B cell (primary cell): ENCODE measurements at regions not wholly inside any gene's neighbourhood (a gene's known extent, or its start where the extent isn't known, plus 50 kb on each side); places are given as distances from the start of the nearest gene placed in this dataset.

ENCODE experiments used
- ATAC-seq: fragments of 200-7000 bp; cut with Tn5 transposase; one replicate; pipeline ENCODE4 v1.10.0; 2021; ENCODE audit warnings: low read depth, mild to moderate bottlenecking, moderate number of reproducible peaks, moderate library complexity
- CTCF ChIA-PET: fragments of 350-600 bp; sonication (Branson Sonifier 250); formaldehyde crosslinking; loops from one replicate; lab custom pipeline; 2021; ENCODE audit warnings: antibody characterized with exemption, inconsistent platforms; lab: Charles Lee
- POLR2A ChIA-PET: fragments of 350-600 bp; sonication (Branson Sonifier 250); formaldehyde crosslinking; loops from one replicate; lab custom pipeline; 2021; ENCODE audit warnings: antibody characterized with exemption; lab: Charles Lee
- DNase-seq: peaks from one replicate; pipeline ENCODE4 v3.0.0; 2013
- H2AFZ ChIP-seq: 2 replicates; pipeline ENCODE4 v1.6.1; 2012; ENCODE audit warnings: mild to moderate bottlenecking, low read depth, low read length; ENCODE audit not compliant: insufficient read depth, poor library complexity, severe bottlenecking
- H3K27ac ChIP-seq, 2 donors: 1 replicate in 1 of 2; 2 replicates in 1 of 2; pipeline ENCODE4 v1.5.1; 2012 to 2013; ENCODE audit warnings: low read length in 2 of 2, mild to moderate bottlenecking in 2 of 2, moderate library complexity in 1 of 2
- H3K27me3 ChIP-seq, 4 experiments: fragments of 200-600 bp in 1 of 4; sonication (generic) in 1 of 4; replicated peaks in 1 of 4; 1 replicate in 2 of 4; 2 replicates in 2 of 4; pipeline versions ENCODE4 v1.6.1 to v1.7.0; 2013 to 2016; ENCODE audit warnings: low read length in 3 of 4, mild to moderate bottlenecking in 2 of 4, mixed read lengths in 1 of 4, moderate library complexity in 1 of 4; ENCODE audit not compliant: insufficient read depth in 4 of 4, control insufficient read depth in 3 of 4; ENCODE audit errors: control extremely low read depth in 1 of 4
- H3K36me3 ChIP-seq, 2 experiments: replicated peaks in 1 of 2; 1 replicate in 1 of 2; 2 replicates in 1 of 2; pipeline versions ENCODE4 v1.6.1 to v1.7.1; 2013; ENCODE audit warnings: low read length in 1 of 2; ENCODE audit not compliant: insufficient read depth in 2 of 2, control insufficient read depth in 1 of 2; ENCODE audit errors: control extremely low read depth in 1 of 2, extremely low read depth in 1 of 2
- H3K4me1 ChIP-seq, 2 donors: fragments of 200-600 bp in 1 of 2; sonication (generic) in 1 of 2; 1 replicate in 1 of 2; 2 replicates in 1 of 2; pipeline versions ENCODE4 v1.5.1 to v1.6.1; 2013 to 2017; ENCODE audit warnings: low read length in 2 of 2; ENCODE audit not compliant: control insufficient read depth in 2 of 2, insufficient read depth in 2 of 2
- H3K4me2 ChIP-seq: replicated peaks from 2 replicates; pipeline ENCODE3; 2012; ENCODE audit warnings: mild to moderate bottlenecking, low read depth, low read length; ENCODE audit not compliant: poor library complexity, severe bottlenecking
- H3K4me3 ChIP-seq, 5 experiments: fragments of 200-600 bp in 1 of 5; sonication (generic) in 1 of 5; 1 replicate in 3 of 5; 2 replicates in 2 of 5; pipeline versions ENCODE4 v1.5.1 to v1.7.0; 2011 to 2016; ENCODE audit warnings: low read length in 4 of 5, mild to moderate bottlenecking in 4 of 5, low read depth in 2 of 5, control low read depth in 1 of 5, moderate library complexity in 1 of 5; ENCODE audit not compliant: insufficient read depth in 1 of 5; ENCODE audit errors: control extremely low read depth in 1 of 5, extremely low read depth in 1 of 5
- H3K79me2 ChIP-seq: fragments of 200-600 bp; sonication (generic); one replicate; pipeline ENCODE4 v1.6.0; 2016; ENCODE audit warnings: low read length; ENCODE audit not compliant: control insufficient read depth, insufficient read depth
- H3K9ac ChIP-seq: fragments of 200-600 bp; sonication (generic); 2 replicates; pipeline ENCODE4 v1.6.1; 2017; ENCODE audit warnings: mild to moderate bottlenecking, low read length, moderate library complexity
- H3K9me3 ChIP-seq, 3 donors: one replicate each; pipeline versions ENCODE4 v1.6.1 to v1.7.1; 2013; ENCODE audit warnings: low read length in 2 of 3; ENCODE audit not compliant: control insufficient read depth in 2 of 3, insufficient read depth in 1 of 3; ENCODE audit errors: control extremely low read depth in 1 of 3
- H4K20me1 ChIP-seq: 2 replicates; pipeline ENCODE4 v1.6.0; 2012; ENCODE audit warnings: mild to moderate bottlenecking, low read length; ENCODE audit not compliant: insufficient read depth, control insufficient read depth, poor library complexity, severe bottlenecking
- H3K27ac Mint-ChIP-seq: one replicate; pipeline ENCODE4 v1.8.0; 2021; ENCODE audit warnings: mixed read lengths
- H3K27me3 Mint-ChIP-seq: one replicate; pipeline ENCODE4 v1.8.0; 2021; ENCODE audit warnings: mixed read lengths
- H3K4me1 Mint-ChIP-seq: one replicate; pipeline ENCODE4 v1.8.0; 2021; ENCODE audit warnings: mixed read lengths
- H3K4me3 Mint-ChIP-seq: one replicate; pipeline ENCODE4 v1.8.0; 2021; ENCODE audit warnings: mixed read lengths
- H3K9me3 Mint-ChIP-seq: one replicate; pipeline ENCODE4 v1.8.0; 2022; ENCODE audit warnings: mixed read lengths; ENCODE audit not compliant: insufficient read depth
- EZH2 ChIP-seq: IDR thresholded peaks from 2 replicates; pipeline ENCODE4 v1.6.1; 2012; ENCODE audit warnings: borderline replicate concordance, low read depth, mild to moderate bottlenecking, moderate library complexity, low read length; ENCODE audit not compliant: insufficient read depth, poor library complexity, severe bottlenecking
- WGBS: methylation state at CpG from one replicate; pipeline ENCODE4 v1.1.5; 2013; ENCODE audit warnings: missing lambda C conversion rate; ENCODE audit not compliant: insufficient coverage; 5-methylcytosine and 5-hydroxymethylcytosine counted together
- intact Hi-C: fragments of 100-400 bp; cut with micrococcal nuclease; formaldehyde crosslinking; loops from one replicate; pipeline ENCODE4 v1.10.0; 2022
- TF ChIP-seq, protein P1 (sequence below): fragments of 200-600 bp; IDR thresholded peaks from one replicate; pipeline ENCODE4 v1.8.0; 2022; ENCODE audit warnings: antibody characterized with exemption, mild to moderate bottlenecking

DNA sequence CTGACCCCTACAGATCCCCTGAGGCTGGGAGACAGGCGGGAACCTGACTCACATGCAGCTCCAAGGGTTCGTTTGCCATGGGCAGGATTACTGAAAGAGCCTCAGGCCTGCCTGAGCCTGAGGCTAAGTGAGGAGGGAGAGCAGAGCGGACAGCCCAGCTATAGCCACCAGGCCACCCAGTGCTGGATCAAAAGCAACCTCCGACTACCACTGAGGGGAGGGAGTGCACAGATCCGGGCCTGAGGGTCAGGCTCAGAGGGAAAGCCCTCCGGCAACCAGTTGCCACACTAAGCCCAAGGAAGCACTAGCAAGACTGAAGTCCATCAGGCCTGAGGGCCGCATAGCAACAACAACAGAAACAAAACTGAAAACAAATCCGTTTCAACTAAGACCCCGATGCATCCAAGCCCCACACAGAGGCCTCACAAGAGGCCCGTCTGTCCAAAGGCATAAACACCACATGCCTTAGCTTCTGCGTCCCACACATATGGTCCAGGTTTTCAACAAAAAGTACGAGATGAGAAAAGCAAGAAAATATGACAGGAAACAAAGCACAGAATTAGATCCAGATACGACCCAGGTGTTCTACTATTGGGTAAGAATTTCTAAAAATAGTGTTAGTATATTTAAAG, 92.5 kb upstream of the VIPR2 start:
- Mint-ChIP-seq H3K4me1 (no peaks in the 10 kb centered on the region), H3K27me3 (peaks cover 11% of the 10 kb centered on the region), H3K4me3 (no peak overlapping the region), H3K9me3 (peaks cover 3% of the 10 kb centered on the region), H3K27ac (no peak overlapping the region)
- Histone ChIP-seq H3K4me2 (no peak overlapping the region), H3K27me3 (no peaks in the 10 kb centered on the region), H3K27ac (no peak overlapping the region), H3K9ac (no peak overlapping the region), H3K4me3 (no peak overlapping the region), H3K4me1 (no peaks in the 10 kb centered on the region), H3K79me2 (no peaks in the 10 kb centered on the region), H4K20me1 (no peaks in the 10 kb centered on the region), H2AFZ (no peak overlapping the region), H3K36me3 (no peaks in the 10 kb centered on the region), H3K9me3 (peaks cover 0 to 5% (median 0%) of the 10 kb centered on the region in 3 donors)
- no peak for DNase-seq
- TF ChIP-seq, protein P1, sequence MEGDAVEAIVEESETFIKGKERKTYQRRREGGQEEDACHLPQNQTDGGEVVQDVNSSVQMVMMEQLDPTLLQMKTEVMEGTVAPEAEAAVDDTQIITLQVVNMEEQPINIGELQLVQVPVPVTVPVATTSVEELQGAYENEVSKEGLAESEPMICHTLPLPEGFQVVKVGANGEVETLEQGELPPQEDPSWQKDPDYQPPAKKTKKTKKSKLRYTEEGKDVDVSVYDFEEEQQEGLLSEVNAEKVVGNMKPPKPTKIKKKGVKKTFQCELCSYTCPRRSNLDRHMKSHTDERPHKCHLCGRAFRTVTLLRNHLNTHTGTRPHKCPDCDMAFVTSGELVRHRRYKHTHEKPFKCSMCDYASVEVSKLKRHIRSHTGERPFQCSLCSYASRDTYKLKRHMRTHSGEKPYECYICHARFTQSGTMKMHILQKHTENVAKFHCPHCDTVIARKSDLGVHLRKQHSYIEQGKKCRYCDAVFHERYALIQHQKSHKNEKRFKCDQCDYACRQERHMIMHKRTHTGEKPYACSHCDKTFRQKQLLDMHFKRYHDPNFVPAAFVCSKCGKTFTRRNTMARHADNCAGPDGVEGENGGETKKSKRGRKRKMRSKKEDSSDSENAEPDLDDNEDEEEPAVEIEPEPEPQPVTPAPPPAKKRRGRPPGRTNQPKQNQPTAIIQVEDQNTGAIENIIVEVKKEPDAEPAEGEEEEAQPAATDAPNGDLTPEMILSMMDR, result no peak
- no peak for TF ChIP-seq EZH2
- ChIA-PET CTCF (no interaction called here), POLR2A (no interaction called here)
- intact Hi-C loops, result no loop called here
- WGBS, result 93% methylated on average over 10 of the region's 13 CpGs
- ATAC-seq, result no peak

DNA sequence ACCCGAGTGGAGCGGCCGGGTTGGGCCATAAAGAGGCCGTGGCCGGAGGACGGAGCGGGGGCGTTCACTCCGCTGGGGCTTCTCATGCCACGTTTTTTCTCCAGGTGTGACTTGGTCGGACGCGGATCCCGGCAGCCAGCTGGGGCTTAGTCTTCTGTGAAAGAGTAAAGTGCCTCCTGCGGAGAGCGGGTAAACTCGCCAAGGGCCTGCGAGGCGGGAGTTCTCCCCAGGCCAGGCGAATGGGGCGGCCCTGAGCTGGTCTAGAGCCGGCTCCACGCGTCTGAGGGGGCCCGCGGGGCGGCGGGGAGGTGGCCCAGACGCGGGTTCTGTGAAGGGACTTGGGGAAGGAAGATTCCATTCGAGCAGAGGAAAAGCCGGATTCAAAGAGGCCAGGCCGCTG, 86.3 kb upstream of the VIPR2 start:
- peaks cover 0 to 9% (median 0%) of the 10 kb centered on the region in 3 donors for H3K9me3 ChIP-seq
- ATAC-seq, result no peak
- TF ChIP-seq, protein P1, result no peak
- TF ChIP-seq EZH2, result no peak
- no peak overlapping the region for H3K9ac ChIP-seq
- H4K20me1 ChIP-seq, result no peaks in the 10 kb centered on the region
- no peak overlapping the region for H3K4me2 ChIP-seq
- H3K27me3 ChIP-seq, result no peaks in the 10 kb centered on the region
- no peak overlapping the region for H3K27ac Mint-ChIP-seq
- H3K27ac ChIP-seq, result no peak overlapping the region
- H3K36me3 ChIP-seq, result no peaks in the 10 kb centered on the region
- no peaks in the 10 kb centered on the region for H3K4me1 ChIP-seq
- no peak overlapping the region for H2AFZ ChIP-seq
- DNase-seq, result no peak
- H3K9me3 Mint-ChIP-seq, result no peaks in the 10 kb centered on the region
- H3K4me3 ChIP-seq, result no peak overlapping the region
- H3K4me1 Mint-ChIP-seq, result no peaks in the 10 kb centered on the region
- 93% methylated on average over 33 of the region's 33 CpGs for WGBS
- H3K27me3 Mint-ChIP-seq, result no peaks in the 10 kb centered on the region
- H3K79me2 ChIP-seq, result no peaks in the 10 kb centered on the region
- intact Hi-C loops, result no loop called here
- ChIA-PET POLR2A (no interaction called here), CTCF (no interaction called here)
- H3K4me3 Mint-ChIP-seq, result no peak overlapping the region
